Ectodermal cell (in vitro differentiated cells): ENCODE measurements at regions not wholly inside any gene's neighbourhood (a gene's known extent, or its start where the extent isn't known, plus 50 kb on each side); places are given as distances from the start of the nearest gene placed in this dataset.

Source experiments
- H3K27ac ChIP-seq: 2 replicates; pipeline ENCODE4 v1.7.0; 2013; ENCODE audit warnings: mild to moderate bottlenecking, low read depth, low read length; ENCODE audit not compliant: insufficient read depth, poor library complexity, severe bottlenecking
- H3K27me3 ChIP-seq: 2 replicates; pipeline ENCODE4 v1.7.0; 2013; ENCODE audit warnings: mild to moderate bottlenecking, low read length; ENCODE audit not compliant: insufficient read depth, control insufficient read depth, poor library complexity, severe bottlenecking
- H3K36me3 ChIP-seq: one replicate; pipeline ENCODE4 v1.7.0; 2013; ENCODE audit warnings: low read length; ENCODE audit not compliant: control insufficient read depth, insufficient read depth
- H3K4me1 ChIP-seq: one replicate; pipeline ENCODE4 v1.7.0; 2013; ENCODE audit warnings: low read length; ENCODE audit not compliant: control insufficient read depth, insufficient read depth
- H3K4me3 ChIP-seq: 2 replicates; pipeline ENCODE4 v1.7.0; 2013; ENCODE audit warnings: low read depth, low read length, control low read depth; ENCODE audit not compliant: insufficient read depth
- H3K9me3 ChIP-seq: 2 replicates; pipeline ENCODE4 v1.7.0; 2013; ENCODE audit warnings: mild to moderate bottlenecking, low read length, moderate library complexity; ENCODE audit not compliant: control insufficient read depth
- WGBS, 2 experiments: methylation state at CpG; one replicate each; pipeline ENCODE4 v1.1.7; 2013; ENCODE audit warnings: missing lambda C conversion rate in 2 of 2; 5-methylcytosine and 5-hydroxymethylcytosine counted together

GRCh38 chrX:39857780-39858179 lies 240.0 kb downstream of the BCOR start:
- H3K36me3 ChIP-seq, result no peaks in the 10 kb centered on the region
- H3K9me3 ChIP-seq, result no peaks in the 10 kb centered on the region
- H3K27ac ChIP-seq, result no peak overlapping the region
- peaks cover 9% of the 10 kb centered on the region for H3K4me1 ChIP-seq
- WGBS, 2 experiments, result 94 to 95% methylated on average over 3 of the region's 3 CpGs
- no peaks in the 10 kb centered on the region for H3K27me3 ChIP-seq
- H3K4me3 ChIP-seq, result no peak overlapping the region

DNA sequence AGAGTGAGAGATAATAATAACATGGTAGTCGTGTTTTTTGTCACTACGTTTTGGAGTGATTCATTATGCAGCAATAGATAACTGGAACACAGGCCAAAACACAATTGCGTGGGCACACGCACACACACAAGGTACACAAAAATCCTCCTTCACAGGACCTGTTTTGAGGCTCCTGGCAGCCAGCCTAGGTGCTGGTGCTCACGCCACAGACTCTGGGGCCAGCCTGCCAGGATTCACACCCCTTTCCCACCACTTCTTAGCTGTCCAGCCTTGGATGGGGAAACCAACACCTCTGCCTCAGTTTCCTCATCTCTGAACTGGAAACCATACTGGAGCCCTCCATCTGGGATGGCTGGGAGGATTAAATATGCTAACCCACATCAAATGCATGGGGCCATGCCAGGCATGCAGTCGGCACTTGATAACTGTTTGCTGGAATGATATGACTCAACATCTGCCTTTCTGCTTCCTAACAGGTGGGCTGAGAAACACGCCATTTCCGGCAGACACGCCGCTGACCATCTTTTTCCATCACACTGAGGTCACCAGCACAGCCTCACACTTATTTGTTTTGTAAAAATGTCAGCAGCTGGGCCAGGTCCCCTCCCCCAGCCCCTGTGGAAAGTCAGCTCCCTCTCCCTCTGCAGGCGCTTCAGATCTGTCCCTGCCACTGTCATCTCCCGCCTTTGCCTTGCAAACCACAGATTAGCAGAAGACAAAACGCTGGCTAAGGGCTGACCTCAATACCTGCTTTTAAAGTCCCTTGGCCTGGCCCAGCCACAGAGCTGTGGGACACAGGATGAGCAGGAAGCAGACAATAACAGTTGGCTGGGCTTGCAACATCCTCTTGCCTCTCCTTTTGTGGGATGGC lies 237.5 kb downstream of the BCOR start:
- peaks cover 5% of the 10 kb centered on the region for H3K4me1 ChIP-seq
- H3K36me3 ChIP-seq, result no peaks in the 10 kb centered on the region
- H3K27me3 ChIP-seq, result no peaks in the 10 kb centered on the region
- 45 to 52% methylated on average over 13 of the region's 13 CpGs for WGBS, 2 experiments
- no peak overlapping the region for H3K4me3 ChIP-seq
- H3K27ac ChIP-seq, result no peak overlapping the region
- no peaks in the 10 kb centered on the region for H3K9me3 ChIP-seq

- H3K4me3 ChIP-seq, result no peak overlapping the region
These were observed 234.8 kb downstream of the BCOR start for GRCh38 chrX:39862963-39863362.

DNA sequence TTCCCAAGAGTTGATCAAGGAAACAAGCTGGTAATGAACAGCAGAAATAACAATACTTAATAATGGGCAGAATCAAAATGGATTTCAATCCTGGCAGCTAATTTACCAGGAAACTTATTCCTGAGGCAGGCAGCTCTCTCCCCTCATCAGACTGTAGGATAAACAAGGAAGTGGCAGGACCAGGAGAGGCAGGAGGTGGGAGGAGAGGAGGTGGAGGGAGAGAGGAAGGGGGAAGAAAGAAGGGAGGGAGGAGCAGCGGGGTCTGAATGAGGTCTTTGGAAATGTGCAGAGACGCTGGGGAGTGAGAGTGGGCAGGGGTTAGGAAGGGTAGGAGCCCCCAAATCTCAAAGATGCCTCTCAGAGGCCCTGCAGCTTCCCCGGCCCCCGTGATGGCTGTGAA lies 231.5 kb downstream of the BCOR start:
- H3K27ac ChIP-seq, result no peak overlapping the region
- 36 to 45% methylated on average over 4 of the region's 4 CpGs for WGBS, 2 experiments
- no peaks in the 10 kb centered on the region for H3K36me3 ChIP-seq
- peaks cover 5% of the 10 kb centered on the region for H3K4me1 ChIP-seq
- no peaks in the 10 kb centered on the region for H3K9me3 ChIP-seq
- H3K27me3 ChIP-seq, result no peaks in the 10 kb centered on the region
- no peak overlapping the region for H3K4me3 ChIP-seq

More at GRCh38 chrX:39862963-39863362, 234.8 kb downstream of the BCOR start:
- H3K27me3 ChIP-seq, result no peaks in the 10 kb centered on the region
- peaks cover 5% of the 10 kb centered on the region for H3K4me1 ChIP-seq
- H3K9me3 ChIP-seq, result no peaks in the 10 kb centered on the region
- H3K27ac ChIP-seq, result no peak overlapping the region
- no peaks in the 10 kb centered on the region for H3K36me3 ChIP-seq
- 91 to 94% methylated on average over 5 of the region's 5 CpGs for WGBS, 2 experiments

GRCh38 chrX:39869846-39870601 lies 227.7 kb downstream of the BCOR start:
- no peaks in the 10 kb centered on the region for H3K4me1 ChIP-seq
- no peak overlapping the region for H3K4me3 ChIP-seq
- H3K9me3 ChIP-seq, result no peaks in the 10 kb centered on the region
- no peak overlapping the region for H3K27ac ChIP-seq
- 90 to 94% methylated on average over 5 to 7 of the region's 7 CpGs for WGBS, 2 experiments
- H3K36me3 ChIP-seq, result no peaks in the 10 kb centered on the region
- H3K27me3 ChIP-seq, result no peaks in the 10 kb centered on the region

- Histone ChIP-seq H3K9me3 (no peaks in the 10 kb centered on the region), H3K4me1 (no peaks in the 10 kb centered on the region), H3K36me3 (no peaks in the 10 kb centered on the region), H3K4me3 (no peak overlapping the region), H3K27me3 (no peaks in the 10 kb centered on the region), H3K27ac (no peak overlapping the region)
- 79 to 80% methylated on average over 6 to 8 of the region's 8 CpGs for WGBS, 2 experiments
These were observed 226.1 kb downstream of the BCOR start for GRCh38 chrX:39871648-39872047.

- Histone ChIP-seq H3K27ac (no peak overlapping the region), H3K4me3 (no peak overlapping the region), H3K36me3 (no peaks in the 10 kb centered on the region), H3K4me1 (no peaks in the 10 kb centered on the region), H3K27me3 (no peaks in the 10 kb centered on the region), H3K9me3 (no peaks in the 10 kb centered on the region)
- 88 to 92% methylated on average over 5 of the region's 5 CpGs for WGBS, 2 experiments
These were observed 224.6 kb downstream of the BCOR start for GRCh38 chrX:39873117-39873516.

GRCh38 chrX:39874202-39874816 lies 223.4 kb downstream of the BCOR start:
- no peak overlapping the region for H3K4me3 ChIP-seq
- H3K4me1 ChIP-seq, result no peaks in the 10 kb centered on the region
- WGBS, 2 experiments, result 85 to 91% methylated on average over 5 of the region's 5 CpGs
- H3K27me3 ChIP-seq, result no peaks in the 10 kb centered on the region
- no peak overlapping the region for H3K27ac ChIP-seq
- H3K9me3 ChIP-seq, result no peaks in the 10 kb centered on the region
- H3K36me3 ChIP-seq, result no peaks in the 10 kb centered on the region

DNA sequence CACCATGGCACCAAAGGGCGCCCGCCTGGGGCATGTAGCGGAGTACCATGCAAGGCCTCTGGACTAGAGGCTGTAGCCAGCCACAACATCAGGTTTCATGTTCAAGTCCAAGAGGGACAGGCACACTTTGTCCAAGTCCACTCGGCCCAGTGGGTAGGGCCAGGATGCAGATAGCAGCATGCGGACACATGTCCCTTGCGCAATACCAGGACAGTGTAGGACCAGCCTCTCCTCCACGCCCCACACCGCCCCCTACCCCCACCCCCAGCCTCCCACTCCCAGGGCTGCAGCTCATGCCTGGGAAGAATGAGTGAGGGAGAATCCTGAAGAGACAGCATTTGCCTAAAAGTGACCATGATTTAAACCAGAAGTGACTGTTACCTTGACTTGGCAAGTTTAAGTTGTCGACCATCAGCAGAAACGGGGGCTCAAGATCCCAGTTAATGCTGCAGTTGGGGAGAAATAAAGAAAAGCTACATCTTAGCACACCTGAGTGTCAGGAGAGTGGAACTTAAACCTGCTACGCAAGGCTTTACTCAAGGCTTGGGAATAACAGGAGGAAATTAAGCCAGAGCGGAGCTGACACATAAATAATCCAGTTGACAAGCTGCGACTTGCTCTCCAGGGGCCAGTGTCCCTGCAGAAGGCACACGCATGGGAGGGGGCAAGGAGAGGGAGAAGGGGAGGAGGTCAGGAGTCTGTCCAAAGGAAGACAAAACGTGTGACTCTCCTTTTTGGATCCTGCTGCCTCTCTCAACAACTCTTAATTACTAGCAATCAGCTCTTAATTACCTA lies 221.7 kb downstream of the BCOR start:
- WGBS, 2 experiments, result 85% methylated on average over 12 to 14 of the region's 15 CpGs
- Histone ChIP-seq H3K4me3 (no peak overlapping the region), H3K27ac (no peak overlapping the region), H3K27me3 (no peaks in the 10 kb centered on the region), H3K4me1 (no peaks in the 10 kb centered on the region), H3K36me3 (no peaks in the 10 kb centered on the region), H3K9me3 (no peaks in the 10 kb centered on the region)
